ENCODE measurements at regions not wholly inside any gene's neighbourhood (a gene's known extent, or its start where the extent isn't known, plus 50 kb on each side); places are given as distances from the start of the nearest gene placed in this dataset.

DNA sequence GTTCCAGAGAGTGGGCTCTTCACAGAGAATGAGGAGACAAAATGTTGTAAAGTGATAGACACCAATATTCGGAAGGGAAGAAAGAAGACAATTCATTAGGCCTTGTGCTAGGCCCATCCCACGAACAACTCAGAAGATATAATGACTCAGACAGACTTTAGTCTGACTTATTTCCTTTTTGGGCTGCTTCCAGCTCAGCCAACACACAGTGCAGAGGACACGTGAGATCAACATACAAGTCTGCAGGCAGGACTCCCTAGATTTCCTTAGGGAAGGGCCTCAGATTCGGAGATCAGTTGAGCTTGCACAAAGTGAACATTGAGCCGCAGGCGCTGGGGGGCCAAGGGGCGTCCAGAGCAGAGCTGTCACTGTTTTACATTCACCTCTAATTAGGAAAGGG, 290.7 kb upstream of the TENM3 start:
- no peak for DNase-seq (ENCODE audit: low read depth)

DNA sequence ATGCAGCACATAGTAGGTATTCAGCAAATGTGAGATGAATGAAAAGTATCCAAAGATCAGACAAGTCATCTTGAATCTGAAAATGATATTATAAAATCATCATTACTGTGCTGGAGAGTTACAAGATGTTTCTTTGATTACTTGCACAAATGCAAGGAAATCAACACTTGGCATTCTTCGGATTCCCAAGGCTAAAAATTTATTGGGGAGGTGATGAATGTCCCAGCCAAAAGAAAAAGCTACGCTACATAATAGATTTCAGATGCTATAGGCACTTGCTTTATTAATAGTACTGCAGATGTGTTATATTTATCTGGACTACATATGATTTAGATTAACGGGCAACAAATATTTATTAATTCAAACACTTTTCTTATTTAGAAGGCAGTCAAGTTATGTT, 286.7 kb upstream of the TENM3 start:
- no peak for DNase-seq (ENCODE audit: low read depth)

GRCh38 chr4:181957088-181957487, 286.1 kb upstream of the TENM3 start:
- DNase-seq (ENCODE audit: low read depth), result no peak

- no peak for DNase-seq (ENCODE audit: low read depth)
These were observed 284.8 kb upstream of the TENM3 start for GRCh38 chr4:181958446-181958845.

- DNase-seq (ENCODE audit: low read depth), result no peak
These were observed 284.1 kb upstream of the TENM3 start for GRCh38 chr4:181959121-181959520.

- DNase-seq (ENCODE audit: low read depth), result no peak
These were observed 282.8 kb upstream of the TENM3 start for GRCh38 chr4:181960384-181960783.

- no peak for DNase-seq (ENCODE audit: low read depth)
These were observed 280.9 kb upstream of the TENM3 start for GRCh38 chr4:181962321-181962720.

GRCh38 chr4:181964731-181965130, 278.5 kb upstream of the TENM3 start:
- DNase-seq (ENCODE audit: low read depth), result no peak

DNA sequence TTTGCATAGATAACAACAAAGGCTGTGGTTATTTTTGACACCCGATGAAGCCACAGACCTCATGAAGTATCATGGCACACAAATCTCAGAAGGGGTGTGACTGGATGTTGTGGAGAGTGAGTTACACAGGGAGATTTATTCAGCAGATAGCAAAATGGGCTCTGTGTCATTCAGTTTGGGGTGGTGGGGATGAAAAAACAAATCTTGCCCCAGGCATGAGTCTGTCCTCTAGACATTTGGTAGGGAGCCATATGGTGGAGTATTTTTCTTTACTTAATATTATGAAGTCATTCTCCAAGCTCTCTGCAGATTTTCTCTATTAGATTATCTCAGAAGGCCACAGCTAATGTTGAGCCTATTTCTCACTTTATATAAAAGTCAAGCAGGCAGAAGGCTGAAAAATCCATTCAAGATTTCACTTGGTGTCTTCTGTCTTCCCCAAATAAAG, 277.1 kb upstream of the TENM3 start:
- no peak for DNase-seq (ENCODE audit: low read depth)

DNA sequence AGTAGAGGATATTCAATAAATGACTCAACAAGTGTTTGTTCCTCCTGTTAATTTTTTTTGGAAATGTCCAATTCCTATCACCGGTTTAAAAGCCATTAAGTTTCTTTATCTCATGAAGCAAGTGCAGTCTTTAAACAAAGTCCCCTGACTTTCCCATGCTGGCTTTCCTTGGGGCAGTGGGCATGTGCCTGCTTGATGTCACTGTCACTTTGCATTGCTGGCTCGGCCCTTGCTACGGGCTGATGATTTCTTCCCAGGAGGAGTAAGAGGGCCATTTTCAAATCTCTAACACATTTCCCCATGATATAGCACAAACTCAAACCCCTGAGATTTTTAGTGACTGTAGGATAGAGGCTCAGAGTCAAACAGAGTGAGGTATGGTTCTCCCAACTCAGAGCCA, 275.8 kb upstream of the TENM3 start:
- DNase-seq (ENCODE audit: low read depth), result no peak

- no peak for DNase-seq (ENCODE audit: low read depth)
These were observed 274.8 kb upstream of the TENM3 start for GRCh38 chr4:181968371-181968770.

DNA sequence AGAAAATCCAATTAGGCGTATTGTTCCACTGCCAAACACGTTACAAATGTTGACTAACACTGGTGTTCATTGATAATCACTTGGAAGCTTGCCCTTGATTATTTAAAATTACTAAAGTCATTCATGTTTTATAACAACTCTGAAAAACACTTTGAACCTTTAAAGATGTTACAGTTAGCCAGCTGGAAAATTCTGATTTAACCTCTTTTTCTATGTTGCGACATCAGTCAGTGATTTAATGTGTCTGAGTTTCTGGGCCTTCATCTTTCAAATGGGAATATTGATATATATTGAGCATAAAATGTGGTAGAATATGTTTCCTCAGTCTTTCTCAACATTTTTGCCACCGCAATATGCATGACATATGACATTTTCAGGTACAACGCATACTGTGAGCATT, 274.1 kb upstream of the TENM3 start:
- no peak for DNase-seq (ENCODE audit: low read depth)

- no peak for DNase-seq (ENCODE audit: low read depth)
These were observed 272.8 kb upstream of the TENM3 start for GRCh38 chr4:181970366-181970765.

- DNase-seq (ENCODE audit: low read depth), result no peak
These were observed 271.8 kb upstream of the TENM3 start for GRCh38 chr4:181971411-181971810.

DNA sequence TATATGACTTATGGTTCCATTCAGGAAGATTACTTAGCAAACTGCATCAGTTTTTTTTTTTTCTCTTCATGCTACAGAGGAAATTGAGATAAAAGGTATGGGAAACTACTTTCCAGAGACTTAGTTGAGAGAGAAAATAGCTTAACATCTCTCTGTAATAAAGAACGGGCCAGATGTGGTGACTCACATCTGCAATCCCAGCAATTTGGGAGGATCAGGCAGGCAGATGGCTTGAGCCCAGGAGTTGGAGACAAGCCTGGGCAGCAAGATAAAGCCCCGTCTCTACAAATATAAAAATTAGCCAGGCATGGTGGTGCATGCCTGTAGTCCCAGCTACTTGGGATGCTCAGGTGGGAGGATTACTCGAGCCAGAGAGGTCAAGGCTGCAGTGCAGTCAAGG, 271.2 kb upstream of the TENM3 start:
- no peak for DNase-seq (ENCODE audit: low read depth)

- no peak for DNase-seq (ENCODE audit: low read depth)
These were observed 266.4 kb upstream of the TENM3 start for GRCh38 chr4:181976764-181977163.

DNA sequence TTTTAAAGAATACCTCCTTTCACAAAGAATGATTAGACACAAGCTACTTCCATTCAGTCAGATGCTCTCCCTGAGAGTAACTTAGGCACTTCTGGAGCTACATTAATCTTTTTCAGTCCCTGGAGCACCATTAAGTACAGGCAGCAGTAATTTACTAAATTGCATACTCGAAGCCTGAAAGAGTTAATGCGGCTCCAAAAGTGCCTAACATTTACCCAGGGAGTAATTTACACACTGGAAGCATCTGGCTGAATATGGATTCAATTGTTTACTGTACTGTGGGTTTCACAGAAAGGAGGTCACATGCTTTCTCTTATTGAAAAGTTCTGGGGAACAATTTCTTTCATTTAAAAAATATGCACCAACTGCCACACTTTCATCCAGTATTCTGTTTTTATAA, 260.8 kb upstream of the TENM3 start:
- DNase-seq (ENCODE audit: low read depth), result no peak

GRCh38 chr4:181982856-181983255, 260.3 kb upstream of the TENM3 start:
- DNase-seq (ENCODE audit: low read depth), result no peak

DNA sequence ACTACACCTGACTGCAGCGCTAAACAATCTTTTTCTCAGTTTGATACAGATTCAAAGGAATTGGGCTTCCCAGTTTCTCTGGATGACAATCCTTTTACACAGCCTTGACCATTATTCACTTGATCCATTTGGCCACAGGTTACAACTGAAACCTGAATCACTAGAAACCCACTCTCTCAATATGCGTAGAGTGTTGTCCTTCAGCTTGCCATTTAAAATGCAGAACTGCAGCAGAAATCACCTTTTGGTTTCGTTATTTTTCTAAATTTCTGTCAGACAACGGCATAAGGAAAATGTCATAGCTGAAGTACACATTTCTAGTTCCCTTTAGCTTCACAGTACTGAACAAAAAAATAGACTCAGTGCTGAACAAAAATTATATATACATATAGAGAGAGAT, 255.8 kb upstream of the TENM3 start:
- no peak for DNase-seq (ENCODE audit: low read depth)

- DNase-seq (ENCODE audit: low read depth), result no peak
These were observed 254.1 kb upstream of the TENM3 start for GRCh38 chr4:181989071-181989470.

GRCh38 chr4:181991369-181992108, 251.7 kb upstream of the TENM3 start:
- DNase-seq (ENCODE audit: low read depth), result no peak

DNA sequence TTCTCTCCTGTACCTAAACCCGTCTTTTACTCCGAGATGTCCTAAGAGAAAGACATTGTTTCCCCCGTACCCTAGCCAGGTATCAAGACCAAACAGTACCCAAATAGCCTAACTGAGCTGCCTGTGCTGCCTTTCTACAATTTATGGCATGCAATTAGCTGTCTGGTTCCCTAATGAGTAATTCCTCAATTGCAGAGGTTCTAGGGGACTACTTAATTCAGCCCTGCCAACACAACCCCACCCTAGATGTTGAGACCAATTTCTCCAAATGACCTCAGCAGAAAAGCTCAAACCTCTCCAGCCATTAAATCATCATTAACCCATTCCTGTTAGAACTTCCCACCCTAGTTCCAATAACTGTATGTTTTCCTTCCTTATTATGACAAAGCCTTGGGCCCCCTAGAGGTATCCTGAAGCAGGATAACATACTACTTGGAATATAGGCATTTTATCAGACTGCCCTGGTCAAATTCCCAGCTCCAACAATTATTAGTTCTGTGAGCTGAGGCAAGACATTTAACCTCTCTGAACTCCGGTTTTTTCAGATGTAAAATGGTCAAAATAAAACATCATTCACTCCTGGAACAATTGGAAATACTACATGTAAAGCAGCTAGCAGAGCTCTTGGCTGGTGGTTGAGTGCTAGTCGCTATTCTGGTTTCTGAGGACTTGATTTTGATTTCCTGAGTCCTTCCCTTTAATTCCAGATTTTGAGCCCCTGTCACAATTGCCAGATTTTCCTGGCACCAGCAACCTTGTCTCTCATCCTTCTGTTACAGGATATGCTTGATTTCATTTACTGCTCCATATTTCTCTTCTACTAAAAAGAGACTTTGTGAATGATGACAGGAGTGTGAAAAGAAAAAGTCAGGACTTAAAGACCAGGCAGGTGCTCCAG, 244.6 kb upstream of the TENM3 start:
- no peak for DNase-seq (ENCODE audit: low read depth)

DNA sequence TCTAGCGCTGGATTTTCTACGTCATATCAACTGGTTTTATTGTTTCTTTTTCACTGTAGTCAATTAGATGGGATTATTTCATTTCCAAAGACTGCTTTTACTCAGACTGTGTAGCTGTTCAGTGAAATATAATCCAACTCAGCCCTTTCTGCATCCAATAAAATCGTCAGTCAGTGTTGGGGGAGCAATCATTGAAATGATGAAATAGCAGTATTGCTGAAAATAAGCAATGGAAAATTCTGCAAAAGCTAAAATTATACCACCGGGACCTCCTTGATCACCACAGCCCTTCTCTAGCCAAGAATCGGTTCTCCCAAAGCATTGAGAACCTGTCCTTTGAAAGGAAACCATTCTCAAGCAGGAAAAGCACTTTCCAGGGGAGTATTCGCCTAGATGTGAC, 243.1 kb upstream of the TENM3 start:
- DNase-seq (ENCODE audit: low read depth), result no peak
